Transverse colon (tissue), 4 donors: ENCODE measurements at regions not wholly inside any gene's neighbourhood (a gene's known extent, or its start where the extent isn't known, plus 50 kb on each side); places are given as distances from the start of the nearest gene placed in this dataset.

Source experiments
- POLR2A ChIP-seq: fragments of 450-650 bp; IDR thresholded peaks from one replicate; pipeline ENCODE4 v1.6.1; 2016; ENCODE audit warnings: antibody characterized with exemption, mild to moderate bottlenecking, moderate library complexity
- POLR2AphosphoS5 ChIP-seq, 3 donors: sonication (generic); formaldehyde crosslinking; IDR thresholded peaks; one replicate each; pipeline ENCODE4 v1.6.1; 2016; ENCODE audit warnings: antibody characterized with exemption in 3 of 3
- TF ChIP-seq, protein P1 (sequence below), 5 experiments: fragments of 200-600 bp in 3 of 5; fragments of 450-650 bp in 2 of 5; sonication (generic) in 3 of 5; IDR thresholded peaks; 1 replicate in 2 of 5; 2 replicates in 3 of 5; pipeline ENCODE4 v1.5.1; 2016 to 2017; ENCODE audit warnings: antibody characterized with exemption in 5 of 5, inconsistent platforms in 3 of 5, mild to moderate bottlenecking in 2 of 5, moderate library complexity in 1 of 5

- TF ChIP-seq POLR2AphosphoS5 (IDR thresholded peaks at IDR 0.05): no peak
- TF ChIP-seq, protein P1, sequence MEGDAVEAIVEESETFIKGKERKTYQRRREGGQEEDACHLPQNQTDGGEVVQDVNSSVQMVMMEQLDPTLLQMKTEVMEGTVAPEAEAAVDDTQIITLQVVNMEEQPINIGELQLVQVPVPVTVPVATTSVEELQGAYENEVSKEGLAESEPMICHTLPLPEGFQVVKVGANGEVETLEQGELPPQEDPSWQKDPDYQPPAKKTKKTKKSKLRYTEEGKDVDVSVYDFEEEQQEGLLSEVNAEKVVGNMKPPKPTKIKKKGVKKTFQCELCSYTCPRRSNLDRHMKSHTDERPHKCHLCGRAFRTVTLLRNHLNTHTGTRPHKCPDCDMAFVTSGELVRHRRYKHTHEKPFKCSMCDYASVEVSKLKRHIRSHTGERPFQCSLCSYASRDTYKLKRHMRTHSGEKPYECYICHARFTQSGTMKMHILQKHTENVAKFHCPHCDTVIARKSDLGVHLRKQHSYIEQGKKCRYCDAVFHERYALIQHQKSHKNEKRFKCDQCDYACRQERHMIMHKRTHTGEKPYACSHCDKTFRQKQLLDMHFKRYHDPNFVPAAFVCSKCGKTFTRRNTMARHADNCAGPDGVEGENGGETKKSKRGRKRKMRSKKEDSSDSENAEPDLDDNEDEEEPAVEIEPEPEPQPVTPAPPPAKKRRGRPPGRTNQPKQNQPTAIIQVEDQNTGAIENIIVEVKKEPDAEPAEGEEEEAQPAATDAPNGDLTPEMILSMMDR (IDR thresholded peaks at IDR 0.05): no peak
- no peak for TF ChIP-seq POLR2A
These were observed 370.9 kb downstream of the SH2D4B start for GRCh38 chr10:80908611-80909010.
